PC-3 (cell line): ENCODE measurements at regions not wholly inside any gene's neighbourhood (a gene's known extent, or its start where the extent isn't known, plus 50 kb on each side); places are given as distances from the start of the nearest gene placed in this dataset.
"Not testable (repeated sequence)": the region's sequence is repeated elsewhere in the genome, so short reads cannot be mapped to it uniquely, and the experiment has no call there.

Source experiments
- ATAC-seq: fragments of 200-7000 bp; cut with Tn5 transposase; 2 replicates; pipeline ENCODE4 v1.9.1; 2020; ENCODE audit warnings: mild to moderate bottlenecking, moderate library complexity
- BruUV-seq: library from RNA; stranded (reverse); fragments of 400-500 nt; replicated peaks from 2 replicates; lab custom pipeline; 2021; lab: Mats Ljungman, UMichigan
- CTCF ChIA-PET: fragments of 300-600 bp; sonication (Branson Sonifier 250); formaldehyde crosslinking; loops from one replicate; lab custom pipeline; 2022; ENCODE audit warnings: antibody characterized with exemption; lab: Charles Lee
- POLR2A ChIA-PET: fragments of 300-600 bp; sonication (Branson Sonifier 250); formaldehyde crosslinking; loops from one replicate; lab custom pipeline; 2022; ENCODE audit warnings: antibody characterized with exemption; ENCODE audit not compliant: unreplicated experiment; lab: Charles Lee
- DNase-seq: peaks from one replicate; pipeline ENCODE4 v3.0.0-alpha.2; 2015
- H2AFZ ChIP-seq: fragments of 300-600 bp; sonication (generic); 2 replicates; pipeline ENCODE4 v1.6.0; 2016; ENCODE audit warnings: antibody characterized with exemption, low read length
- H3F3A ChIP-seq: fragments of 300-600 bp; sonication (generic); one replicate; pipeline ENCODE4 v1.6.0; 2017; ENCODE audit warnings: antibody characterized with exemption, low read length, control low read depth, mild to moderate bottlenecking; ENCODE audit not compliant: unreplicated experiment
- H3K27ac ChIP-seq: fragments of 300-600 bp; sonication (generic); 2 replicates; pipeline ENCODE4 v1.5.1; 2016; ENCODE audit warnings: mild to moderate bottlenecking, low read length
- H3K27me3 ChIP-seq: fragments of 300-600 bp; sonication (generic); 2 replicates; pipeline ENCODE4 v1.6.1; 2016; ENCODE audit warnings: low read length, mixed read lengths
- H3K36me3 ChIP-seq: fragments of 300-600 bp; sonication (generic); 2 replicates; pipeline ENCODE4 v1.6.1; 2016; ENCODE audit warnings: low read depth, mixed run types, low read length, mixed read lengths
- H3K4me1 ChIP-seq: fragments of 300-600 bp; sonication (generic); 2 replicates; pipeline ENCODE4 v1.5.1; 2016; ENCODE audit warnings: low read length; ENCODE audit not compliant: insufficient read depth
- H3K4me2 ChIP-seq: fragments of 300-600 bp; sonication (generic); 2 replicates; pipeline ENCODE4 v1.6.0; 2016; ENCODE audit warnings: low read length
- H3K4me3 ChIP-seq: fragments of 300-600 bp; sonication (generic); 2 replicates; pipeline ENCODE4 v1.5.1; 2016; ENCODE audit warnings: mild to moderate bottlenecking, low read length, mixed read lengths
- H3K79me2 ChIP-seq: fragments of 300-600 bp; sonication (generic); 2 replicates; pipeline ENCODE4 v1.6.1; 2017; ENCODE audit warnings: low read length, mixed read lengths
- H3K9ac ChIP-seq: fragments of 300-600 bp; sonication (generic); 2 replicates; pipeline ENCODE4 v1.6.0; 2016; ENCODE audit warnings: mild to moderate bottlenecking, low read length
- H3K9me2 ChIP-seq: fragments of 300-600 bp; sonication (generic); replicated peaks from 2 replicates; pipeline ENCODE4 v1.6.1; 2016; ENCODE audit warnings: mixed run types, low read length, mixed read lengths
- H3K9me3 ChIP-seq: fragments of 300-600 bp; sonication (generic); 2 replicates; pipeline ENCODE4 v1.6.1; 2016; ENCODE audit warnings: low read length, mixed read lengths
- H4K20me1 ChIP-seq: fragments of 300-600 bp; sonication (generic); 2 replicates; pipeline ENCODE4 v1.6.1; 2016; ENCODE audit warnings: low read length, mixed read lengths
- EZH2 ChIP-seq: fragments of 300-600 bp; sonication (generic); IDR thresholded peaks from one replicate; pipeline ENCODE4 v1.6.1; 2017; ENCODE audit warnings: antibody characterized with exemption, mild to moderate bottlenecking, low read length; ENCODE audit not compliant: unreplicated experiment
- EZH2phosphoT487 ChIP-seq: fragments of 300-600 bp; sonication (generic); IDR thresholded peaks from 2 replicates; pipeline ENCODE4 v1.6.1; 2018; ENCODE audit warnings: mild to moderate bottlenecking, antibody characterized with exemption, low read length, borderline replicate concordance
- intact Hi-C: fragments of 100-400 bp; cut with micrococcal nuclease; formaldehyde crosslinking; loops from 2 replicates; pipeline ENCODE4 v1.9.0; 2023
- TF ChIP-seq, protein P1 (sequence below): fragments of 300-600 bp; sonication (generic); conservative IDR thresholded peaks from 2 replicates; pipeline ENCODE4 v1.5.1; 2017; ENCODE audit warnings: antibody characterized with exemption, low read depth, mild to moderate bottlenecking, low read length

DNA sequence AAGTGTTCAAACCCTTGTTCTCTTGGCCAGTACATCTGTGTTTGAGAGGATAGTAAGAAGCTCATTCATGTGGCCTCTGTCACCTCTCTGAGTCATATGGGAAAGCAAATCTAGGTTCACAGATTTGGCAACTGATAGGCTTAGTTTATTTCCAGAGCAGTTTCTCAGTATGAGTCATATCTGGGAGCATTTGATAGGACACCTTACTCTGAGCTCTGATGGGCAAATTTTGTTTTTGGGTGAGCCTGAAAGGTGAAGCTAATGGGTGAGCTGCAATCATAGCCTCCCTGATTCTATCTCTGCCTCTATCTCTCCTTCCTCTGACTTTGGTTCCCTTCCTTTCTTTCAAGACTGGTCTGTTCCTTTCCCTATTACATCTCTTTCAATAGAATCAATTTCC, 134.4 kb downstream of the S1PR1 start:
- Histone ChIP-seq H3K27me3 (peaks cover 3% of the 10 kb centered on the region; the same call in 1 of the 2 replicates), H3K4me2 (peak overlapping the region; percentile 56), H3F3A (no peaks in the 10 kb centered on the region), H3K4me3 (no peak overlapping the region), H3K9ac (no peak overlapping the region; the same call in 1 of the 2 replicates), H3K27ac (peak overlapping the region; percentile 69), H3K4me1 (peaks cover 18% of the 10 kb centered on the region), H3K9me3 (no peaks in the 10 kb centered on the region), H3K9me2 (no peaks in the 10 kb centered on the region), H3K79me2 (no peaks in the 10 kb centered on the region), H3K36me3 (no peaks in the 10 kb centered on the region), H4K20me1 (no peaks in the 10 kb centered on the region), H2AFZ (no peak overlapping the region)
- CTCF ChIA-PET, result interaction anchor here (1.0 to 1.2 kb wide), 2 partner anchors 14 to 62 kb away, joined by 3 to 5 read pairs; no protein-coding TSS in a partner anchor
- DNase-seq (peak; percentile 88), ATAC-seq (peak; percentile 89)
- intact Hi-C loops, result no loop called here
- POLR2A ChIA-PET, result interaction anchor here (0.6 kb wide), 4 partner anchors 24 to 245 kb away, joined by 3 to 6 read pairs (median 4); no protein-coding TSS in a partner anchor
- no TSS peak for BruUV-seq
- TF ChIP-seq, protein P1, sequence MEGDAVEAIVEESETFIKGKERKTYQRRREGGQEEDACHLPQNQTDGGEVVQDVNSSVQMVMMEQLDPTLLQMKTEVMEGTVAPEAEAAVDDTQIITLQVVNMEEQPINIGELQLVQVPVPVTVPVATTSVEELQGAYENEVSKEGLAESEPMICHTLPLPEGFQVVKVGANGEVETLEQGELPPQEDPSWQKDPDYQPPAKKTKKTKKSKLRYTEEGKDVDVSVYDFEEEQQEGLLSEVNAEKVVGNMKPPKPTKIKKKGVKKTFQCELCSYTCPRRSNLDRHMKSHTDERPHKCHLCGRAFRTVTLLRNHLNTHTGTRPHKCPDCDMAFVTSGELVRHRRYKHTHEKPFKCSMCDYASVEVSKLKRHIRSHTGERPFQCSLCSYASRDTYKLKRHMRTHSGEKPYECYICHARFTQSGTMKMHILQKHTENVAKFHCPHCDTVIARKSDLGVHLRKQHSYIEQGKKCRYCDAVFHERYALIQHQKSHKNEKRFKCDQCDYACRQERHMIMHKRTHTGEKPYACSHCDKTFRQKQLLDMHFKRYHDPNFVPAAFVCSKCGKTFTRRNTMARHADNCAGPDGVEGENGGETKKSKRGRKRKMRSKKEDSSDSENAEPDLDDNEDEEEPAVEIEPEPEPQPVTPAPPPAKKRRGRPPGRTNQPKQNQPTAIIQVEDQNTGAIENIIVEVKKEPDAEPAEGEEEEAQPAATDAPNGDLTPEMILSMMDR, result no peak
- TF ChIP-seq EZH2phosphoT487 (no peak), EZH2 (no peak)

DNA sequence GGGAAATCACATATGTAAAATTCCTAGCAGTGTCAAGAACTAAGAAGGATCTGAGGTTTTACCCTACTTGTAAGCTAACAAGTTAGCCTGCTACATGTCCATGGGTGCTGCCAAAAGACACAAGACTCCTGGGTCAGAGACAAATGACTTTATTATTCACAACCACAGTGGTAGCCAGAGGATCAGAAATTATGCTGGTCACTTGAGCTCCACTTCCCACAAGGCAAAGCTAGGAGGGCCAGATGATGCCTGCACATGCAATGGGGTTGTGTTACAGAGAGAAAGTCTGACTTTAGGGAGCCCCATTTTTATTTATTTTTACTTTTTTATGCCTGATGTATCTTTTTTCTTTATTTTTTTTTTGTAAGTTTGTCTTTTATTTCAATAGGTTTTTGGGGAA, 136.8 kb downstream of the S1PR1 start:
- POLR2A ChIA-PET, result no interaction called here
- no peak overlapping the region for H3K4me2 ChIP-seq
- ATAC-seq, result no peak
- no peaks in the 10 kb centered on the region for H3K9me2 ChIP-seq
- H3K36me3 ChIP-seq, result no peaks in the 10 kb centered on the region
- H4K20me1 ChIP-seq, result no peaks in the 10 kb centered on the region
- DNase-seq, result no peak
- intact Hi-C loops, result no loop called here
- TF ChIP-seq, protein P1, result no peak
- no peak overlapping the region for H3K27ac ChIP-seq
- H3K79me2 ChIP-seq, result no peaks in the 10 kb centered on the region
- no peak overlapping the region for H3K4me3 ChIP-seq
- BruUV-seq, result no TSS peak
- CTCF ChIA-PET, result no interaction called here
- H3K4me1 ChIP-seq, result peaks cover 17% of the 10 kb centered on the region
- H3K9ac ChIP-seq, result no peak overlapping the region
- H3K27me3 ChIP-seq, result peaks cover 10% of the 10 kb centered on the region; the same call in 1 of the 2 replicates
- H3F3A ChIP-seq, result no peaks in the 10 kb centered on the region
- no peaks in the 10 kb centered on the region for H3K9me3 ChIP-seq
- H2AFZ ChIP-seq, result no peak overlapping the region

DNA sequence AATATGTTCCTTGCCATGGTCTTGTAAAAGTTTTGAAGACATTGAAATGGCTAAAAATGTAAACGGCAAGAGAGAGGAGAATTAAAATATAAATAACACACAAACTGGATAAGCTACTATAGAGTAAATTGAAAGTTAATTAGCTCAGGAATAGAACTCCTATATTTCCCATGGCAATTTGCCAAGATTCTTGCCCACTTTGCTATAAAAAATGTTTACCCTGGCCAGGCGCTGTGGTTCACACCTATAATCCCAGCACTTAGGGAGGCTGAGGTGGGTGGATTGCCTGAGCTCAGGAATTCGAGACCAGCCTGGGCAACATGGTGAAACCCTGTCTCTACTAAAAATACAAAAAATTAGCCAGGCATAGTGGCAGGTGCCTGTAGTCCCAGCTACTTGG, 138.6 kb downstream of the S1PR1 start:
- H3K36me3 ChIP-seq, H2AFZ ChIP-seq, POLR2A ChIA-PET, H3K9me3 ChIP-seq, H3F3A ChIP-seq, ATAC-seq, DNase-seq, H3K4me3 ChIP-seq, H3K4me2 ChIP-seq, H3K9ac ChIP-seq, H4K20me1 ChIP-seq, H3K27ac ChIP-seq, BruUV-seq, H3K79me2 ChIP-seq, intact Hi-C loops, H3K9me2 ChIP-seq: not testable (repeated sequence)
- H3K4me1 ChIP-seq, result peaks cover 21% of the 10 kb centered on the region
- H3K27me3 ChIP-seq, result peaks cover 22% of the 10 kb centered on the region; the same call in 1 of the 2 replicates
- CTCF ChIA-PET, result interaction anchor here (0.5 kb wide), 1 partner anchor 19 kb away, joined by 3 read pairs; no protein-coding TSS in a partner anchor
